Neural progenitor cell (in vitro differentiated cells): ENCODE measurements at regions not wholly inside any gene's neighbourhood (a gene's known extent, or its start where the extent isn't known, plus 50 kb on each side); places are given as distances from the start of the nearest gene placed in this dataset.

Experiments used
- CTCF ChIP-seq: fragments of 200-600 bp; sonication (generic); IDR thresholded peaks from 2 replicates; pipeline ENCODE4 v1.5.1; 2017; ENCODE audit warnings: antibody characterized with exemption, mild to moderate bottlenecking
- EZH2 ChIP-seq: fragments of 200-600 bp; sonication (generic); IDR thresholded peaks from 2 replicates; pipeline ENCODE4 v1.6.1; 2017; ENCODE audit warnings: antibody characterized with exemption, mild to moderate bottlenecking, moderate library complexity
- EZH2phosphoT487 ChIP-seq: fragments of 200-600 bp; sonication (generic); IDR thresholded peaks from 2 replicates; pipeline ENCODE4 v1.6.1; 2017; ENCODE audit warnings: antibody characterized with exemption

- TF ChIP-seq CTCF (no peak), EZH2 (no peak), EZH2phosphoT487 (no peak)
These were observed 1721.1 kb downstream of the GRIK2 start for GRCh38 chr6:103114582-103114981.
